H1 (cell line): ENCODE measurements at regions not wholly inside any gene's neighbourhood (a gene's known extent, or its start where the extent isn't known, plus 50 kb on each side); places are given as distances from the start of the nearest gene placed in this dataset.

Experiments used
- CTCF ChIA-PET: fragments of 300-600 bp; sonication (Branson Sonifier 250); formaldehyde crosslinking; loops from one replicate; lab custom pipeline; 2021; ENCODE audit not compliant: partially characterized antibody; lab: Charles Lee
- POLR2A ChIA-PET: fragments of 300-600 bp; sonication (Branson Sonifier 250); formaldehyde crosslinking; loops from one replicate; lab custom pipeline; 2021; ENCODE audit warnings: inconsistent platforms; ENCODE audit not compliant: partially characterized antibody; lab: Charles Lee
- DNase-seq, 2 experiments: peaks; one replicate each; pipeline versions ENCODE4 v3.0.0 to v3.0.0-alpha.2; 2010 to 2022; ENCODE audit warnings: low spot score in 2 of 2, low read depth in 1 of 2, mixed read lengths in 1 of 2
- FAIRE-seq: peaks from 2 replicates; lab custom pipeline; 2011; peaks lifted over from hg19 to GRCh38; lab: Jason Lieb, UNC
- H2AFZ ChIP-seq: 2 replicates; pipeline ENCODE4 v1.8.1; 2012; ENCODE audit warnings: low read length, inconsistent platforms
- H2AK5ac ChIP-seq: 2 replicates; pipeline ENCODE4 v1.6.1; 2013; ENCODE audit warnings: low read depth, low read length
- H2BK120ac ChIP-seq: replicated peaks from 2 replicates; pipeline ENCODE3; 2013; ENCODE audit warnings: low read depth, low read length, inconsistent platforms
- H2BK12ac ChIP-seq: 2 replicates; pipeline ENCODE4 v1.6.1; 2013; ENCODE audit warnings: low read depth, low read length
- H2BK15ac ChIP-seq: 2 replicates; pipeline ENCODE4 v1.6.1; 2013; ENCODE audit warnings: low read length
- H2BK20ac ChIP-seq: 2 replicates; pipeline ENCODE4 v1.6.1; 2013; ENCODE audit warnings: low read length
- H2BK5ac ChIP-seq: 2 replicates; pipeline ENCODE4 v1.6.1; 2013; ENCODE audit warnings: low read depth, low read length
- H3K14ac ChIP-seq: 2 replicates; pipeline ENCODE4 v1.6.1; 2013; ENCODE audit warnings: inconsistent platforms; ENCODE audit not compliant: insufficient read length
- H3K18ac ChIP-seq: 2 replicates; pipeline ENCODE4 v1.6.1; 2013; ENCODE audit warnings: low read length; ENCODE audit errors: extremely low read depth
- H3K23ac ChIP-seq: 2 replicates; pipeline ENCODE4 v1.6.1; 2013; ENCODE audit warnings: inconsistent platforms; ENCODE audit not compliant: insufficient read length
- H3K23me2 ChIP-seq: 2 replicates; pipeline ENCODE4 v1.6.1; 2013; ENCODE audit warnings: low read depth, low read length
- H3K27ac ChIP-seq: 2 replicates; pipeline ENCODE4 v1.6.1; 2011; ENCODE audit warnings: low read depth, low read length, inconsistent platforms
- H3K27me3 ChIP-seq, 4 experiments: replicated peaks in 1 of 4; 1 replicate in 1 of 4; 2 replicates in 3 of 4; pipeline versions ENCODE4 v1.6.1 to v1.8.1; 2011 to 2013; ENCODE audit warnings: low read length in 3 of 4, mild to moderate bottlenecking in 3 of 4, inconsistent platforms in 2 of 4, mixed read lengths in 2 of 4, moderate library complexity in 1 of 4; ENCODE audit not compliant: control insufficient read depth in 3 of 4, insufficient read depth in 3 of 4; ENCODE audit errors: extremely low read depth in 1 of 4
- H3K36me3 ChIP-seq, 4 experiments: 2 replicates each; pipeline versions ENCODE4 v1.6.1 to v1.8.1; 2011 to 2013; ENCODE audit warnings: mild to moderate bottlenecking in 4 of 4, low read length in 3 of 4, moderate library complexity in 2 of 4, control low read depth in 1 of 4, inconsistent platforms in 1 of 4; ENCODE audit not compliant: insufficient read depth in 4 of 4, control insufficient read depth in 2 of 4
- H3K4ac ChIP-seq: replicated peaks from 2 replicates; pipeline ENCODE3; 2013; ENCODE audit warnings: low read length, low read depth, mixed read lengths, inconsistent platforms; ENCODE audit not compliant: insufficient read length
- H3K4me1 ChIP-seq, 4 experiments: replicated peaks in 1 of 4; 1 replicate in 1 of 4; 2 replicates in 3 of 4; pipeline versions ENCODE4 v1.6.1 to v1.8.1; 2011 to 2013; ENCODE audit warnings: low read length in 3 of 4, inconsistent platforms in 2 of 4, mixed read lengths in 1 of 4; ENCODE audit not compliant: insufficient read depth in 4 of 4, control insufficient read depth in 3 of 4
- H3K4me2 ChIP-seq, 2 experiments: 2 replicates each; pipeline versions ENCODE4 v1.6.1 to v1.8.1; 2011 to 2013; ENCODE audit warnings: low read depth in 2 of 2, low read length in 2 of 2, control low read depth in 1 of 2, inconsistent platforms in 1 of 2, mild to moderate bottlenecking in 1 of 2; ENCODE audit not compliant: insufficient read depth in 1 of 2
- H3K4me3 ChIP-seq, 4 experiments: fragments of 200-600, 300-600 bp in 1 of 4; sonication (generic), shearing (Covaris generic), sonication (Bioruptor Twin) in 1 of 4; 2 replicates each; pipeline versions ENCODE4 v1.5.1 to v1.8.1; 2011 to 2016; ENCODE audit warnings: low read length in 4 of 4, low read depth in 3 of 4, control low read depth in 2 of 4, inconsistent platforms in 2 of 4, mild to moderate bottlenecking in 2 of 4, mixed read lengths in 1 of 4, moderate library complexity in 1 of 4; ENCODE audit not compliant: insufficient read depth in 2 of 4; ENCODE audit errors: extremely low read depth in 1 of 4
- H3K56ac ChIP-seq: replicated peaks from 2 replicates; pipeline ENCODE3; 2013; ENCODE audit warnings: low read depth, mild to moderate bottlenecking, mixed read lengths, low read length, inconsistent platforms; ENCODE audit not compliant: insufficient read length
- H3K79me1 ChIP-seq: 2 replicates; pipeline ENCODE4 v1.6.1; 2013; ENCODE audit warnings: low read depth, low read length, control low read depth
- H3K79me2 ChIP-seq, 2 experiments: 2 replicates each; pipeline versions ENCODE4 v1.6.1 to v1.8.1; 2012 to 2013; ENCODE audit warnings: low read length in 2 of 2, mild to moderate bottlenecking in 2 of 2, inconsistent platforms in 1 of 2; ENCODE audit not compliant: insufficient read depth in 2 of 2, control insufficient read depth in 1 of 2
- H3K9ac ChIP-seq, 4 experiments: replicated peaks in 1 of 4; 1 replicate in 1 of 4; 2 replicates in 3 of 4; pipeline versions ENCODE4 v1.6.1 to v1.8.1; 2011 to 2013; ENCODE audit warnings: low read depth in 3 of 4, low read length in 3 of 4, control low read depth in 2 of 4, mild to moderate bottlenecking in 2 of 4, moderate library complexity in 2 of 4, inconsistent platforms in 1 of 4; ENCODE audit errors: extremely low read depth in 1 of 4
- H3K9me3 ChIP-seq, 2 experiments: 2 replicates each; pipeline versions ENCODE4 v1.6.1 to v1.8.1; 2012 to 2013; ENCODE audit warnings: mild to moderate bottlenecking in 2 of 2, moderate library complexity in 2 of 2, control low read depth in 1 of 2, inconsistent platforms in 1 of 2, low read depth in 1 of 2, low read length in 1 of 2, mixed read lengths in 1 of 2; ENCODE audit not compliant: insufficient read depth in 2 of 2
- H4K20me1 ChIP-seq, 2 experiments: replicated peaks in 1 of 2; 2 replicates each; pipeline versions ENCODE3 to v1.8.1; 2011 to 2013; ENCODE audit warnings: inconsistent platforms in 2 of 2, low read length in 2 of 2, mild to moderate bottlenecking in 1 of 2; ENCODE audit not compliant: insufficient read depth in 2 of 2, control insufficient read depth in 1 of 2
- H4K5ac ChIP-seq: 2 replicates; pipeline ENCODE4 v1.6.1; 2013; ENCODE audit warnings: low read length, low read depth, mixed read lengths, inconsistent platforms; ENCODE audit not compliant: insufficient read length
- H4K8ac ChIP-seq: 2 replicates; pipeline ENCODE4 v1.8.0; 2013; ENCODE audit warnings: mild to moderate bottlenecking, moderate library complexity, low read length, inconsistent platforms; ENCODE audit not compliant: insufficient read depth; ENCODE audit errors: extremely low read depth
- H4K91ac ChIP-seq: replicated peaks from 2 replicates; pipeline ENCODE3; 2013; ENCODE audit warnings: low read length, mixed read lengths, inconsistent platforms; ENCODE audit not compliant: insufficient read length
- CHD1 ChIP-seq: IDR thresholded peaks from 2 replicates; pipeline ENCODE4 v1.6.1; 2012; ENCODE audit warnings: low read depth, low read length, improper control_type of control experiment
- GTF2F1 ChIP-seq: IDR thresholded peaks from 2 replicates; pipeline ENCODE4 v1.6.1; 2012; ENCODE audit warnings: low read depth, low read length, improper control_type of control experiment, borderline replicate concordance
- HDAC2 ChIP-seq, 2 experiments: fragments of 300-600 bp in 1 of 2; sonication (generic) in 1 of 2; IDR thresholded peaks; 2 replicates each; pipeline ENCODE4 v1.6.1; 2011 to 2012; ENCODE audit warnings: low read depth in 2 of 2, low read length in 2 of 2, mild to moderate bottlenecking in 2 of 2, moderate library complexity in 2 of 2, borderline replicate concordance in 1 of 2, inconsistent platforms in 1 of 2
- KDM4A ChIP-seq: IDR thresholded peaks from one replicate; pipeline ENCODE4 v1.7.1; 2012; ENCODE audit warnings: low read depth, mild to moderate bottlenecking, moderate library complexity, low read length, inconsistent platforms; ENCODE audit not compliant: severe bottlenecking
- SRF ChIP-seq: IDR thresholded peaks from 2 replicates; pipeline ENCODE4 v1.6.1; 2011; ENCODE audit warnings: mild to moderate bottlenecking, low read depth, low read length, moderate library complexity
- TAF7 ChIP-seq: optimal IDR thresholded peaks from 2 replicates; pipeline ENCODE3; 2011; ENCODE audit warnings: low read depth, mild to moderate bottlenecking, inconsistent platforms, low read length, moderate library complexity, borderline replicate concordance
- WGBS, 2 experiments: shearing (Covaris generic) in 1 of 2; methylation state at CpG; one replicate each; pipeline versions ENCODE4 v1.1.6 to v1.1.7; 2013 to 2015; ENCODE audit warnings: low lambda C conversion rate in 2 of 2, mixed read lengths in 2 of 2, inconsistent platforms in 1 of 2, low coverage in 1 of 2, missing lambda C conversion rate in 1 of 2; ENCODE audit not compliant: insufficient replicate concordance in 2 of 2, insufficient coverage in 1 of 2, insufficient read length in 1 of 2; ENCODE audit errors: extremely low coverage in 1 of 2, missing lambda C conversion rate in 1 of 2; 5-methylcytosine and 5-hydroxymethylcytosine counted together

DNA sequence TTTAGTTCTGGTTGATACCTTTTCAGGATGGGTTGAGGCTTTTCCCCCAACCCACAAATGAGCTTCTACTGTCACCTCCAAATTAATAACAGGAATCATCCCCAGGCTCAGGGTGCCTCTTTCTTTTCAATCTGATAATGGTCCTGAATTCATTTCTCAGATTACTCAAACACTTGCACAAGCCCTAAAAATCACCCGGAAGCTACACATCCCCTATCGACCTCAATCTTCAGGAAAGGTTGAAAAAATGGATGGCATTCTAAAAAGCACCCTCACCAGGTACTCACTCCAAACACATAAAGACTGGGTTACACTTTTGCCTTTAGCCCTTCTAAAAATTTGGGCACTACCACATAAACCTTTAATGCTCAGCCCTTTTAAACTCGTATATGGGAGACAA, 79.9 kb downstream of the COQ2 start:
- Histone ChIP-seq H2AFZ (no peak overlapping the region), H3K14ac (no peak overlapping the region), H4K91ac (no peak overlapping the region), H3K4me2 (no peak overlapping the region), H4K20me1 (no peaks in the 10 kb centered on the region), H4K5ac (no peak overlapping the region)
- WGBS, 2 experiments: 30% methylated on average over 3 of the region's 3 CpGs; no CpG with 5 or more reads in 1 of the 2 experiments
- FAIRE-seq: no peak
- TF ChIP-seq KDM4A: no peak
- no peak for TF ChIP-seq GTF2F1
- no peak for TF ChIP-seq TAF7
- no peak for TF ChIP-seq SRF
- no peak for TF ChIP-seq CHD1
- TF ChIP-seq HDAC2 (IDR thresholded peaks at IDR 0.05; ENCODE audit: borderline replicate concordance in 1 of 2, low read depth in 2 of 2, low read length in 2 of 2): no peak
- TF ChIP-seq, all 59 proteins: peak for 0
- Histone ChIP-seq H2BK5ac (no peak overlapping the region), H2BK20ac (no peak overlapping the region), H2AK5ac (no peak overlapping the region), H3K4me3 (no peak overlapping the region), H3K4ac (no peak overlapping the region), H3K27ac (no peak overlapping the region), H3K23me2 (no peaks in the 10 kb centered on the region; the same call in 1 of the 2 replicates), H3K9ac (no peak overlapping the region), H3K36me3 (no peaks in the 10 kb centered on the region), H4K8ac (no peak overlapping the region), H2BK120ac (no peak overlapping the region), H3K4me1 (peaks cover 0 to 5% (median 0%) of the 10 kb centered on the region in 4 experiments; a peak in 3 of 7 replicates), H3K56ac (no peak overlapping the region), H3K79me1 (no peaks in the 10 kb centered on the region), H3K27me3 (peaks cover 0 to 4% (median 0%) of the 10 kb centered on the region in 4 experiments; a peak in 1 of 7 replicates), H2BK12ac (no peak overlapping the region), H2BK15ac (no peak overlapping the region), H3K9me3 (peaks cover 9 to 10% of the 10 kb centered on the region in 2 experiments; a peak in 3 of 4 replicates), H3K79me2 (no peaks in the 10 kb centered on the region), H3K23ac (no peak overlapping the region), H3K18ac (no peak overlapping the region)
- ChIA-PET CTCF (interaction anchor here (1.0 kb wide), 1 partner anchor 94 kb away, joined by 3 read pairs; no protein-coding TSS in a partner anchor), POLR2A (no interaction called here)
- DNase-seq: no peak
